ENCODE measurements at regions not wholly inside any gene's neighbourhood (a gene's known extent, or its start where the extent isn't known, plus 50 kb on each side); places are given as distances from the start of the nearest gene placed in this dataset.

GRCh38 chr6:150749091-150749670 is 116.3 kb upstream of the MTHFD1L start (continued):
- TF ChIP-seq CHD7 (IDR thresholded peaks at IDR 0.05; ENCODE audit: insufficient replicate concordance, low read length): no peak
- no peak for TF ChIP-seq RFX5 (IDR thresholded peaks at IDR 0.05; ENCODE audit: borderline replicate concordance, low read depth, low read length)
- TF ChIP-seq BCL11A (IDR thresholded peaks at IDR 0.05; ENCODE audit: low read depth in 2 of 2, low read length in 2 of 2): no peak
- TF ChIP-seq USF2 (IDR thresholded peaks at IDR 0.05; ENCODE audit: low read length): no peak
- no peak for TF ChIP-seq YY1 (IDR thresholded peaks at IDR 0.05; ENCODE audit: low read depth, low read length)
- no peak for TF ChIP-seq TCF12 (IDR thresholded peaks at IDR 0.05; ENCODE audit: low read depth, low read length)
- no peak for TF ChIP-seq EP300 (IDR thresholded peaks at IDR 0.05; ENCODE audit: borderline replicate concordance in 1 of 2, low read depth in 2 of 2, low read length in 2 of 2)
- no peak for TF ChIP-seq ATF2 (IDR thresholded peaks at IDR 0.05; ENCODE audit: low read length)

Measured in H1 (cell line).